ENCODE measurements at regions not wholly inside any gene's neighbourhood (a gene's known extent, or its start where the extent isn't known, plus 50 kb on each side); places are given as distances from the start of the nearest gene placed in this dataset.

DNA sequence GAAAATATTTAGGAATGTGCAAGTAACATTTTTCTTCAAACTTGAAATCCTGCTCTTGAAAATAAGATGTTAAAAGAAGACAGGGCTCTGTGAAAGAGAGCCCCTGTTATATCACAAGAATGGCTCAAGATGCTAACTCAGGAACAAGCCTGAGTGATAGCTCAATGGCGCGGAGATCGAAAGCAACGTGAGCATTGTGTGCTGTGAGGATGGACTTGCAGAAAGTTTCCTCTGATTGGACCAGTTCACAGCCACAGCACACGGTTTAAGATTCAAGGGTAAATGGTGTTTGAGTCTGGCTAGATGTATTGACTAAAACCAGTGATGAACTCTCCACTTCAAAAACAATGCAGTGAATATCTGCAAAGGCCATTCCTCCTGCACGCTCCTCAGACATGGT is 2387.0 kb downstream of the MAT2B start:
- no peak for DNase-seq

DNA sequence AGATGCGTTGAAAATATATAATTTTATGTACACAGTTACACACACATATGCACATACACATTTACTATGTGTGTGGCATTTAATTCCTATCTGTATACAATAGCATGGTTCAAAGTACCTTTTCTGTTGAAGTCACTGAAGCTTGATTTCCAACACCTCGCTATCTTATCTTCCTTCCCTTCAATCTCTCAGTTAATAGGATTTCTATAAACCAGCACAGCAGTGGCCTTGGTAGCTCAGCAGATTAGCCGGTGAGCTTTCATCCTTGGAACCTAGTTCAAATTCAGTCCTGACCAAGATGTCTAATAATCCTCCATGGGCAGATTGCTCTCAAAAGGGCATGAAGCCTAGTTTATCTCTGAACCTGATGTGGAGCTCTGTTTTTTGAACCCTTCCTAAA is 2389.5 kb downstream of the MAT2B start:
- DNase-seq, result no peak

DNA sequence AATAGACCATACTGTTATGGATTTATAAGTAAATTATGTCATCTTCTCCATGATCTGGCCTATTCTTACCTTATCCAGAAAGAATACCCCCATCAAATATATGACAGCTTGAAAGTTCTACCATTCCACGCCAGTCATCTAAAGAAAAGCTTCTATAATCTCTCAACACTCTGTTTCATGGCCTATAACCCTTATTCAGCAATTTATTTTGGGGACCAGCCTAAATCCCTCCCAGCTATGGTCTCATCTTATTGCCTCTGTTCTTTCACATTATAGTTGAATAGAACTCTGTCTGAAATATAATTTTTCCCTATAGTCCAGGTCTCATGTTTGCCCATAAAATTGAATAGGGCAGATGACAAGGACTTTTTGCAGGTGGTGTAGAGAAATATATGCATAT is 2387.6 kb upstream of the WWC1 start:
- DNase-seq, result no peak

DNA sequence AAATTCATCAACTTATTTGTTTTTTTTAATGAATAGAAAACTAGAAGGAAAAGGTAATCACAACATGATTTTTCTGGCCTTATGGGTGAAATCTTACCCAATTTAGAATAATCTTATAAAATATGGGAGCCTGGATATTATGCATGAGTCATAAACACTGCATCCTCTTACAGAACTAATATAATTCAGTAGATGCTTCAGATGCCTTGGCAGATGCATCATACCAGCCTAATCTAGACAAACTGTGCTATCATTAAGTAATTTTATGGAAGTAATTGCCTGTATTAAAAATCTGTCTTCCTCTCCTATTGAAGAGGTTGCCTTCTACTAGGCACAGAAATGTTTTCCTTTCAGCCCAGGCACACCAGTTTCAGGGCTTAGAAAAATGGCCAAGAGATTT is 2384.6 kb upstream of the WWC1 start:
- DNase-seq, result no peak

DNA sequence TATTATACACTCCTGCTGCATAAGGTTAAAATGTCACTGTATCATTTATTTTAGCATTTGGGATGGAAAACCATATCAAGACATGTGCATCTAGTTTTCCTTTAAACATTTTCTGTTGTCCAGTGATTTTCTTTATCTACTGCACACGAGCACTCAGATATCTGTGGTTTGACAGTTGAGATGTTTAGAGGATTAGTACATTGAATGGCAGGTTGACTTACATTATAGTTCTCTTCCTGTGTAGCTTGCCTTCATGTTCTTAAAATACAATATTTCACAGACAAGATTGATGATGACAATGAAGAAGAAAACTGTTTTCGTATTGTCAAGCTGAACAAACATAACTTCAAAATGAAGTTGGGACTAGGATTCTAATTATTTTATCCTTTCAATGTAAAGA is 2378.4 kb upstream of the WWC1 start:
- no peak for DNase-seq

DNA sequence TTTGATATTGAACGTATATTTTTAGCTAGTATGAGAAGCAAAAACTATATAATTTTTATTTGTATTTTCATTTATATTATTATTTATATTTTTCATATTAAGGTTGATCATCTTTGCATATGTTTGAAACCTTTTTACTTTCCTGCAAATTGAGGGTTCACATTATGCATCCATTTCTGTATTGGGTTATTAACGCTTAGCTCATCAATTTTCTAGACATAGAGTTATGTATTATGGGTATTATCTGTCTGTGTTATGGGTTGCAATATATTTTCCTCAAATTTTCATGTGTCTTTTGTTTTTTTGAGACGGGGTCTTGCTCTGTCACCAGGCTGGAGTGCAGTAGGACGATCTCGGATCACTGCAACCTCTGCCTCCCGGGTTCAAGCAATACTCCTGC is 2377.0 kb upstream of the WWC1 start:
- DNase-seq, result no peak

DNA sequence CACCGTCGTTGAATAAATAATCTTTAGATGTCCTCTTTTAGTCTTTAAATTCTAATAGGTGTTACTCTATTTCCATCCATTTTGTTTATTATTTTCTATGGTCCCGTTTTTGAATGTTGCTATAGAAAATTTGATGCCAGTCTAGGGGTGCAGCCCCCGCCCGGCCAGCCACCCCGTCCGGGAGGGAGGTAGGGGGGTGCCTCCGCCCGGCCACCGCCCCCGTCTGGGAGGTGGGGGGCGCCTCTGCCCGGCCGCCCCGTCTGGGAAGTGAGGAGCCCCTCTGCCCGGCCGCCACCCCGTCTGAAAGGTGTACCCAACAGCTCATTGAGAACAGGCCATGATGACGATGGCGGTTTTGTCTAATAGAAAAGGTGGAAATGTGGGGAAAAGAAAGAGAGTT is 2372.2 kb upstream of the WWC1 start:
- DNase-seq, result no peak

DNA sequence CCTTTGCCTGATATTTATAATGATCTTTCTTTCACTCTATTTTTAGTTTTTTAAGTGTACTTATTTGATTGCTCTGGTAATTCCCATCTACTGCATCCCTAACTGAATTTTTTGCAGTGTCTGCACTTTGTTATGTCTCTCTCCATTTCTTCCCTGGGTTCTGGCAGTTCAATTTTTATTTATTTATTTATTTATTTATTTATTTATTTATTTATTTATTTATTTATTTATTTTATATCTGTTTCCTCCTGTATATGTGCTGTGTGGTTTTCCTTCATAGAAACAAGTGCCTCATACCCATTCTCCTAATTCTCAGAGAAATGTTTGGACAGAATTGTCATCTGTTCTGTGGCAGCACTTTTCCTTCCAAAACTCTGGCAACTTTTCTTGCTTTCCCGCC is 2370.8 kb upstream of the WWC1 start:
- DNase-seq, result no peak

DNA sequence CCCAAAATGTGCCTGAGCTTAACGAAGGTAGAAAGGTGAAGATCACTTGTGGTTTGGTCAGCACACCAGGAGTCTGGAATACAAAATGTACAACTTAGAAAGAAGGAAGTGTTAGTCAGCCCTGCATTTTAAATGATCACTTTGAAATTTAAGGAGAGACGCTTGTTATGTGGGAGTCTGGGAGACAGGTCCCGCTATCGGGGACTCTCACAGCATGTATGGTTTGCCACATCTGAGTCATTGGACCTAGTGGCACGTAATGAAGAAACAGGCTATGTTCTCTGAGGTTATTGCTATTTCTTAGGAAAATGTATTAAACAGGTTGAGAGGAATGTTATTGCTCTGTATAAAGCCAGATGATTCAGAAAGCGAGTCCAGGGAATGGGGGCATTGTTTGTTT is 2362.5 kb upstream of the WWC1 start:
- DNase-seq, result no peak

DNA sequence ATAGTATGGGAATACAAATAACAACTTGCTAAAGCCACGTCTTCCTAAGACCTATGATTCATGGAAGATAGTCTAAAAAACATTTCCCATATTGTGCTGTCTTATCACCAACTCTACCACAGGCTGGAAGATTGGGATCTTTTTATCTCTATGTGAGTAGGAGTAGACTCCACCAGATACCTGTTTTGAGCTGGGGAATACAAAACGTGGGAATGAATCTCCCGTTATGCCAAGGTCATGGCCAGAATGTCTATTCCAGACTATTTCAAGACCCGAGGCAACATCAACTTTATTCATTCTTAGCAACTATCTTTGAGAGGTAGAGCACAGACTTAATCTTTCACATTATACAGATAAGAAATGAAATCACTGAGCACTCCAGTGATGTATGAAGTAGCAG is 2350.9 kb upstream of the WWC1 start:
- DNase-seq, result no peak

DNA sequence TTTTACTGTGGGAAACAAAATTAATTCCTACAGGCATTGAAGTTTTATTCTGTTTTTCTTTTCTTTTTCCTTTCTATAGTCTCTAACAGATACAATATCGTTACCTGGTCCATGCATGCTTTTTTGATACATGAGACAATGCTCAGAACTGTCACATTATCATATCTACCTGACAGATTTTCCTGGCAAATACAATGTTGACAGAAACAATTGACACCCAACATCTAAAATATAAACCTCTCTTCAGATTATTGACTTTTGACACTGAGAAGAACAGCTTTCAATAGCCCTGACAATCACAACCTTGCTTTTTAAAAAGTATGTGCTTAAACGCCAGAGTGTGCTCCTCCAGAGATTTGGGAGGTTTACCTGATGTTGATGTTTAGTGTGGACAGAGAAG is 2334.6 kb upstream of the WWC1 start:
- DNase-seq, result no peak

DNA sequence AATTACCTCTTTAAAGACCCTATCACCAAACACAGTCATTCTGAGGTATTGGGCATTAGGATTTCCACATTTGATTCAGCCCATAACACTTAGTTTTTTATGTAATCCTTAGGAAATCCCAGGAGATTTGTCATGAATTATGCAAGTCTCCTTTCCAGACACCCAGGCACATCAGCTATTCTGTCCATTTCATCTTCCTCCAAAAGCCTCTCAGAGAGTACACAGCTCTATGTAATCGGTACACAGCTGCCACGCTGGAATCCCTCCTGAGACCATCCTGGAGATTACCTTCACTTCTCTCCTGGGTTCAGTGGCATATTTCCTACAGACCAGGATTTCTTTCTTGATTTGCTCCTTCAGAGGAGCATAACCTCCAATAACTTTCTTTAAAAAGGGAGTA is 2309.8 kb upstream of the WWC1 start:
- no peak for DNase-seq

DNA sequence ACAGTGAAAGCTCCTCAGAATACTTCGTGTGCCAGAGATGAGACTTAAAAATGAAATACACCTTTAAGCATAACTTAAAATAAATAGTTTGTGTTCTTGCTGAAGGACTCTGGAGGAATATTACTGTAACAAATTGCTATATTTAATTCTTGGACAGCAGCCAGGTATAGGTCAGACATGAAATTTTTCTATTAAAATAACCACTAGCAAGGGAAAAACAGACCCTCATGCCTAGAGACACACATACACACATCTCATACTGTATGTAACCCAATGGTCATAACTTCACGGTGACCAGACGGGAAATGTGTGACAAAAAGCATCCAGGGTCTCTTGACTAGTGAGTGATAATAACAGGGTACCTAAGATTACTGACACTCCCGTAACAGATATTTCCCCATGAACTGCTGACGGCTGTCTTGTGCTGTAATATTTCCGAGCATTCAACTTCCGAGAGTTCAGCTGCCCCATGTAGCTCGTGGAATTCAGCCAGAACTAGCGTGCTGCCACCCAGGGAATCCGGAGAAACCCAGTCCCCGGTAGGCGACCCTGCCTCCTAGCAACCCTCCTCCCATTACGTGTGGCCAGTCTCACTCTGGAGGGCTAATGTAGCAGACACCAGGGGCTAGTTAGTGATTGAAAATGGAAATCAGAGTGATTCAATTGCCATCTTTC is 2295.1 kb upstream of the WWC1 start:
- DNase-seq, result peak in 1 of 2 experiments; percentile 7

DNA sequence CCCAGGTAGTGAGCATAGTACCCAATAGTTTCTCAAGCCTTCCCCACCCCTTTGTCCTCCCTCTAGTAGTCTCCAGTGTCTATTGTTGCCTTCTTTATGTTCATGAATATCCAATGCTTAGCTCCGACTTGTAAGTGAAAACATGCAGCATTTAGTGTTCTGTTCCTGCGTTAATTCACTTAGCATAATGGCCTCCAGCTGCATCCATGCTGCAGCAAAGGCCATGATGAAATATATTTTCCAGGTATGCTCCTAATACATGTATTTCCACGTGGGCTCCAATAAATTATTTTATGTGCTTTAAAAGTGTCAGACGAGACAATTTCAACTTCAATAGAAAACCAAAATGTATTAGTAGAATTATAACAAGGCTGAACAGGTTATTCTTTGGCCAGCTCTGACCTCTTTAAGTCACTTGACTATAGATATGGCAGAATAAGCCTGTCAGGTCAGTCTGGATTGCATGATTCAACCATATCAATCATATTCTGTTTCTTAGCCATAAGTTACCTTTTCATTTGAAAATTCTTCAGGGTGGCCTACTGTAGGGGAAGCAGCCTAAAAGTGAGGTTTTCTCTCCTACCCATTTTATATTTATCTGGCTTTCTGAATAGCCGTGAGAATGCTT is 2291.6 kb upstream of the WWC1 start:
- DNase-seq, result no peak

DNA sequence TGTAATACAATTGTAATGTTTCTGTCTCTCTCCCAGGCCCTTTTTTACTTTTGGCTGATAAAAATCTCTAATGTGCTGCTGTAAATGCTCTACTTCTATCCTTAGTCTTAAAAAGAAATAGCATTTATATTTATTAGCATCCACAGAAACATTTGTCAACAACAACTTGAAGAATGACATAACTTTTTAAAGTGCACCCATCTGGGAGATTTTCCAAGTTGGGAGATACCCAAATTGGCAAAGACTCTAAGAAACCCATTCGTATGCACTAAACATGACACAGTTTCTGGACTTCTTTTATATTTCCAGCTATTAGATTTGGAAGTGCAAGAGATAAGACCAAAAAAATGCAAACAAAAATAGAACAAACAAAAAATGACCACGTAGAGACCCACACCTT is 2287.4 kb upstream of the WWC1 start:
- DNase-seq, result no peak

DNA sequence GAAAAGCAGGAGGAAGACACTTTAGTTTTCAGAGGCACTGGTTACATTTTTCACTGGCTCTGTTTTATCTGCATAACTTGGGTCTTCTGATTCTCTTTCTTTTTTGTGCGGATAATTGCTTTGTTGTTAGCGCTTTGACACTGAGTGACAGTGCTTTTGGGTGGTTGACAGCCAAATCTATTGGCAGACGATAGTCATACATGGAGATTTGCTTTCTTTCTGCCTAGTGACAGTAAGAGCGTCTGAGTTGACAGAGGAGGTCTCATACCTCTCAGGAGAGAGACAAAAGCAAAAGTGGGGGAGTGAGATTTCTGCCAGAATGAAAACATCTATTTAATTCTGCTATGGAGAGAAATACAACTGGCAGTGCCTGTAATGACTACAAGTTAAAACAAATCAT is 2278.0 kb upstream of the WWC1 start:
- DNase-seq, result no peak

DNA sequence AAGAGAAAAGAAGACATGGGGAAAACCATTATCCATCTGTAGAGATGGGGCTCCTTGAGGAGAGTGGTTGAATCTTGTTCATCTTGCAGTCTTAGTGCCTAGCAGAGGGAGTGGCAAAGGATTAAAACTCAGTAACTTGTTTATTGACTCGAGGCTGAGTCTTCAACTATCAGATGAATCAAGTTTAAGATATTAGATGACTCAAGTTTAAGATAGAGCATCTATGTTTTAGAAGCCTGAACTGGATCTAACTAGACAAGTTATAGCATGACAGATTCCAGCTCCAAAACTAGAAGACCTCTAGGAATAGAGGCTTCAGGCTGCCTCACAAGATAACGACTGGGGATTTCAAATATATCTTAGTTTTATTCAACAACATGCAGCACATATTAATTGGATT is 2277.2 kb upstream of the WWC1 start:
- DNase-seq, result no peak

DNA sequence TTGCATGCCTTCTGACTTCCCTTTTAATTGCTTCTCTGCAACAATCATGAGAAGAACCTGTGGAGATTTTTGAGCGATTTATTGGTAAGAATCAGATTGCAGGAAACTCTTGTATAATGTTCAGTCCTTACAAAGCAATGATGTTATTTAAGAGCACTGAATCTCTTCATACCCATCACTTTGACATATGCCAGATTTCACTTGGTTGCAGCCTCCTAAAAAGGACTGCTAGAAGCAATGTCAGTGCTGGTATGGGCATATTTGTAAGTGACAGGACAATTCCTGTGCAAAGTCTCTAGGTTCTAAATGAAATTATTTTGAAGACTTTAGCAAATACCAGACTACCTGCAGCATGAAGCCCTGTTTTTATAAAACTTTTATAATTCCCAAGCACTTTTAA is 2272.7 kb upstream of the WWC1 start:
- DNase-seq, result no peak

DNA sequence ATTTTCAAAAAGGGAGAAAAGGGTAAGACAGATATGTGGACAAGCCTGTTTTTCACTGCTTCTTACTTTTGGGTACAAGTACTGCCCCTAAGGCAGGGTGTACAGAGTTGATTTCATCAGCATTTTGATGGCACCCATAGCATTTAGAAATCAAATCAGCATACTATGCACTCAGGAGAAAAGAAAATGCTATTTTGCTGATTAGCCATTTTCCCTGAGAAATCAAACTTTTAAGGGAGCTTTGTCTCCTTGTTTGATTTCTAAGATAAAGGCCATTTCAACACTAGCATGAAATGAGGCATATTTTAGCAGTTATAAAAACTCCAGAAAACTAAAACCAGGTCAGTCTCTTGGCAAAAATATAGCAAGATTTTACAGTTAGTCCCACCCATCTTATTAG is 2269.4 kb upstream of the WWC1 start:
- no peak for DNase-seq

DNA sequence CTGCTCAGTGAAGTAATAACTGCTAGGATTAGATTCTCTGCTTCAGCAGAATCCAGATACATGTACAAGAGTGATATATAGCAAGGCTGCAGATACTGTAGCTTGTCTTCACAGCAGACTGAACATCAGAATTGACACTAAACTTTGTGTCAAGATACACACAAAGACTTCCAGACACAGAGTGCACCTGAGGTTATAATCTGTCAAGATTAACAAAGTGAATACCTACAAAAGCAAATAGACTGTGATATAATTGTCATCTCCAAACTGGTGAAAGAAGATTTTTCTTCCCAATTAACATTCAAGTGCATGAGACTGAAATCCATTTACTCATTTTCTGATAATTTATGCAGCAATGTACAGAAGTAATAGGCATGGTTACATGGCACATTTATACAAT is 2266.5 kb upstream of the WWC1 start:
- DNase-seq, result no peak

DNA sequence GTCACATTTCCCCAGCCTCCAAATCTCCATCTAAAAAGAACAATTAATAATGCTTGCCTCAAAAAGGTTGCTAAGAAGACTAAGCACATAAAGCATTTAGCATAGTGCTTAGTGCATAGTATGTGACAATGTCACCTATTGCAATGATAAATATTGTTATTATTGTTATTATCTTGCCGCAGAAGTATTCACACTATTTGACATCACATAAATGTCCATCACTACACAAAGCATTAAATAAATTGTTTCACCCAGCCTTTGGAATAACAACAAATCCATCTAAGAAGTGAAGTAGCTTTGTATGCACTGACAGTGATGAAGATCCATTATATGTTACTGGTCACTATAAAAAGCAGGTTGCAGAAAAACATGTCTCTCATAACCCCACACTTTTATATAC is 2263.9 kb upstream of the WWC1 start:
- no peak for DNase-seq

DNA sequence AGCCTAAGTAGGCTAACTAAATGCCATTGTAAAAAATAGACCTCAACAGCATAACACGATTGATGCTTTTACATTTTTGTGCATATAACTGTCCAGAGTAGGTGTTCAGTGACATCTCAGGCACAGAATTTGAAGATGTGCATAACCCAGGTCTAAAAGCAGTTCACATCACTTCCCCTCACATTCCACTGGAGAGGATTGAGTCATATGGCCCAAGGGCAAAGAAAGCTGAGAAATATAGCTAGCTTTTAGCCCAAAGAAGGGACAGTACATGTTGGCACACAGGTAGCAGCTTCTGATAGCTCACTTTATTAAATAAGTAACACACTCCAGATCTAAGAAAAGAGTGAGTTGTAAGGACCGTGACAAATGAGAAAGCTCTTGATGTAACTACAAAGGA is 2259.5 kb upstream of the WWC1 start:
- DNase-seq, result no peak

DNA sequence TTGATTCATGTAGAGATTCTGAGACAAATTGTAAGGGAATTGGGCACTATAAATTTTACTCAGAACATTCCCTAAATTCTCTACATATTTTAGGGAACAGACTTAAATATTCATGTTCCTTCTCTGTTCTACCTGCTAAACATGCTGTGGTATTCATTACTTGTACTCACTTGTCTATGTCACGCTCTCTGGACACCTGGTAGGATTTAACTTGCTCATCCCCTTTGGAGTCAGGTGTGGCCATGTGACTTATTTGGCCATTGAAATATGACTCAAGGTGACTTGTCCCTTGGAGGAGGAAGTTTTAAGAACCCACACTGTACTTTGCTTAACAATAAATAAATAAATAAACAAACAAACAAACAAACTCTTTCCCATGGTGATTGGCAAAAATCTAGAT is 2258.8 kb upstream of the WWC1 start:
- DNase-seq, result no peak

DNA sequence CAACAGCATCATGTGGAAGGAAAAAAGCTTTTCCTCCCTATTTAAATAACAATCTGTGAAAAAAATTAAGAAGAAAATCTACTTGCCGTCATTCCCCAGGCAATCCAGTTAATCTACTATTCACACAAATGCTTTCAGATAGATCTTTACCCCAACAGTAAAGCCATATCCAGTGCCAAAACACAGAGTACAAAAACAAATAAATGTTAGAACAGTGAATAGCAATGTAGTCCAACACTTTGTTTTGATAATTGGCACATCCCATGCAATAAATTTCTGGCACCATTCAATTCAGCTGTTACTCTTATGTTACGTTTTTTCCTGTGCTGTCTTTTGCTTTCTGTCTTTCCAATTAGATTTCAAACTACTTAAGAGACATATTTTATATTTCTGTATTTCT is 2245.5 kb upstream of the WWC1 start:
- DNase-seq, result peak; percentile 19 to 70

DNA sequence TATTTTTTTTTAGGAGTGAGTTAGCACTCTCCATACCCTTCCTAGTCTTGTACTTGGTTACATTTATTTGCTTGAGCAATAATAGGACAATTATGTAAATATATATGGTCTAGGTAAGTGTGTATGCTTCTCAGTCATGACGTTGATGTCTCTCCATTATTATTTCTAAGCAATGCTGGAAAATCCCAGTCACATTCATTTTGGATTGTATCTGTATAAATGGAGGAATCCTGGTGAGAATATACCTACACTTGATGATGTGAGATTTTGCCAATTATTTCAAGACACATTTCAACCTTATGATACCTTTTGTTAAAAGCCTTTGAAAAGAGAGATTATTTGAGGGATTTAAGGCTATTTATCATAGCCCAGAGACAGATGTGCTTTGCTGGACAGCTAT is 2244.5 kb upstream of the WWC1 start:
- DNase-seq, result no peak

Measured in NCI-H2081 (cell line).